OCI-LY7 (cell line): ENCODE measurements at regions not wholly inside any gene's neighbourhood (a gene's known extent, or its start where the extent isn't known, plus 50 kb on each side); places are given as distances from the start of the nearest gene placed in this dataset.

Experiments
- BruUV-seq: library from RNA; stranded (reverse); fragments of 400-500 nt; replicated peaks from 2 replicates; lab custom pipeline; 2021; lab: Mats Ljungman, UMichigan
- CTCF ChIA-PET: fragments of 300-600 bp; sonication (Branson Sonifier 250); formaldehyde crosslinking; loops from one replicate; lab custom pipeline; 2022; ENCODE audit warnings: antibody characterized with exemption; ENCODE audit not compliant: unreplicated experiment; lab: Charles Lee
- POLR2A ChIA-PET: fragments of 300-600 bp; sonication (Branson Sonifier 250); formaldehyde crosslinking; loops from one replicate; lab custom pipeline; 2022; ENCODE audit warnings: antibody characterized with exemption; lab: Charles Lee
- DNase-seq: peaks from one replicate; pipeline ENCODE4 v3.0.0-alpha.2; 2015; ENCODE audit warnings: low spot score
- H2AFZ ChIP-seq: fragments of 200-600 bp; sonication (generic), shearing (Covaris generic); 2 replicates; pipeline ENCODE4 v1.6.1; 2014; ENCODE audit warnings: mild to moderate bottlenecking, antibody characterized with exemption, low read length, moderate library complexity
- H3K27ac ChIP-seq: fragments of 200-600 bp; sonication (generic); 2 replicates; pipeline ENCODE4 v1.5.1; 2014; ENCODE audit warnings: mixed run types, low read depth, mild to moderate bottlenecking, moderate library complexity, low read length, inconsistent platforms; ENCODE audit not compliant: poor library complexity, severe bottlenecking
- H3K36me3 ChIP-seq: fragments of 200-600 bp; sonication (generic); 2 replicates; pipeline ENCODE4 v1.6.1; 2014; ENCODE audit warnings: mild to moderate bottlenecking, antibody characterized with exemption, low read length, moderate library complexity, mixed read lengths; ENCODE audit not compliant: insufficient read depth
- H3K4me1 ChIP-seq: fragments of 200-600 bp; sonication (generic); 2 replicates; pipeline ENCODE4 v1.5.1; 2014; ENCODE audit warnings: mild to moderate bottlenecking, low read length; ENCODE audit not compliant: insufficient read depth, poor library complexity, severe bottlenecking
- H3K4me2 ChIP-seq: fragments of 200-600 bp; sonication (generic); 2 replicates; pipeline ENCODE4 v1.6.1; 2014; ENCODE audit warnings: mild to moderate bottlenecking, low read length
- H3K4me3 ChIP-seq: fragments of 200-600 bp; sonication (generic); 2 replicates; pipeline ENCODE4 v1.5.1; 2014; ENCODE audit warnings: mild to moderate bottlenecking, low read depth, low read length; ENCODE audit not compliant: poor library complexity, severe bottlenecking
- H3K79me2 ChIP-seq: fragments of 200-600 bp; sonication (generic); 2 replicates; pipeline ENCODE4 v1.6.1; 2016; ENCODE audit warnings: low read depth, mild to moderate bottlenecking, low read length, moderate library complexity, mixed read lengths; ENCODE audit not compliant: insufficient read depth
- H3K9me2 ChIP-seq: fragments of 200-600 bp; sonication (generic); 2 replicates; pipeline ENCODE4 v1.6.1; 2016; ENCODE audit warnings: mild to moderate bottlenecking, low read length, mixed read lengths; ENCODE audit not compliant: insufficient read depth
- H3K9me3 ChIP-seq: fragments of 200-600 bp; sonication (generic); 2 replicates; pipeline ENCODE4 v1.6.1; 2014; ENCODE audit warnings: mild to moderate bottlenecking, mixed run types, low read length, mixed read lengths
- H4K20me1 ChIP-seq: fragments of 200-600 bp; sonication (generic); 2 replicates; pipeline ENCODE4 v1.6.1; 2014; ENCODE audit warnings: mild to moderate bottlenecking, antibody characterized with exemption, low read length, moderate library complexity, mixed read lengths; ENCODE audit not compliant: insufficient read depth
- EZH2phosphoT487 ChIP-seq: fragments of 200-600 bp; sonication (generic); IDR thresholded peaks from 2 replicates; pipeline ENCODE4 v1.6.1; 2018; ENCODE audit warnings: low read depth, borderline replicate concordance, mild to moderate bottlenecking, mixed run types, antibody characterized with exemption, low read length, moderate library complexity, mixed read lengths
- intact Hi-C: fragments of 100-400 bp; cut with micrococcal nuclease; formaldehyde crosslinking; loops from one replicate; pipeline ENCODE4 v1.10.0; 2022; ENCODE audit not compliant: unreplicated experiment
- TF ChIP-seq, protein P1 (sequence below): fragments of 200-600 bp; sonication (generic); conservative IDR thresholded peaks from 2 replicates; pipeline ENCODE4 v1.5.1; 2014; ENCODE audit warnings: mild to moderate bottlenecking, antibody characterized with exemption, low read length, moderate library complexity, mixed read lengths

DNA sequence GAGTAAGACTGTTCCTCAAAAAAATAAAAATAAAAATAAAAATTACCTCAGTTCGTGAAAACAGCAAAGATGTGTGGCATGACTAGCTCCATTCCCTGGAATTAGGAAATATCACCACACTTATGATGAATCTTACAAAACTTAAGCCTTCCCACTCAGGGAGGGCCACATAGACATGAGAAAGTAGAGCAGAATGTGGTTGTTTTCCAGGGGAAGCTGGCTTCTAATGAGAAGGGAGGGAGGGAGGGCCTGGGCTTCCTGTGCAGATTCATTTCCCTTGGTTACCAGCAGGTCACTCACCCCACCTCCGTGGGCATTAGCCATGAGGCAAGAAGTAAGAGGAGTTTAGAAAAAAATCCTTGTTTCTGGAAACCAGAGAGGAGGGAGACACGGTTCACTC lies 95.9 kb upstream of the RMDN2 start:
- Histone ChIP-seq H3K9me2 (no peaks in the 10 kb centered on the region), H3K36me3 (no peaks in the 10 kb centered on the region), H3K4me2 (no peak overlapping the region), H3K27ac (no peak overlapping the region), H3K79me2 (no peaks in the 10 kb centered on the region), H3K9me3 (no peaks in the 10 kb centered on the region), H3K4me1 (no peaks in the 10 kb centered on the region), H2AFZ (no peak overlapping the region), H4K20me1 (no peaks in the 10 kb centered on the region), H3K4me3 (no peak overlapping the region)
- BruUV-seq = no TSS peak
- POLR2A ChIA-PET = interaction anchor here (0.6 to 1.1 kb wide), 3 partner anchors 400 to 552 kb away, joined by 3 to 5 read pairs (median 4); no protein-coding TSS in a partner anchor
- CTCF ChIA-PET = interaction anchor here (0.6 kb wide), 1 partner anchor 393 kb away, joined by 4 read pairs; no protein-coding TSS in a partner anchor
- TF ChIP-seq, protein P1, sequence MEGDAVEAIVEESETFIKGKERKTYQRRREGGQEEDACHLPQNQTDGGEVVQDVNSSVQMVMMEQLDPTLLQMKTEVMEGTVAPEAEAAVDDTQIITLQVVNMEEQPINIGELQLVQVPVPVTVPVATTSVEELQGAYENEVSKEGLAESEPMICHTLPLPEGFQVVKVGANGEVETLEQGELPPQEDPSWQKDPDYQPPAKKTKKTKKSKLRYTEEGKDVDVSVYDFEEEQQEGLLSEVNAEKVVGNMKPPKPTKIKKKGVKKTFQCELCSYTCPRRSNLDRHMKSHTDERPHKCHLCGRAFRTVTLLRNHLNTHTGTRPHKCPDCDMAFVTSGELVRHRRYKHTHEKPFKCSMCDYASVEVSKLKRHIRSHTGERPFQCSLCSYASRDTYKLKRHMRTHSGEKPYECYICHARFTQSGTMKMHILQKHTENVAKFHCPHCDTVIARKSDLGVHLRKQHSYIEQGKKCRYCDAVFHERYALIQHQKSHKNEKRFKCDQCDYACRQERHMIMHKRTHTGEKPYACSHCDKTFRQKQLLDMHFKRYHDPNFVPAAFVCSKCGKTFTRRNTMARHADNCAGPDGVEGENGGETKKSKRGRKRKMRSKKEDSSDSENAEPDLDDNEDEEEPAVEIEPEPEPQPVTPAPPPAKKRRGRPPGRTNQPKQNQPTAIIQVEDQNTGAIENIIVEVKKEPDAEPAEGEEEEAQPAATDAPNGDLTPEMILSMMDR = no peak
- TF ChIP-seq EZH2phosphoT487 = no peak
- intact Hi-C loops = no loop called here
- DNase-seq = no peak

DNA sequence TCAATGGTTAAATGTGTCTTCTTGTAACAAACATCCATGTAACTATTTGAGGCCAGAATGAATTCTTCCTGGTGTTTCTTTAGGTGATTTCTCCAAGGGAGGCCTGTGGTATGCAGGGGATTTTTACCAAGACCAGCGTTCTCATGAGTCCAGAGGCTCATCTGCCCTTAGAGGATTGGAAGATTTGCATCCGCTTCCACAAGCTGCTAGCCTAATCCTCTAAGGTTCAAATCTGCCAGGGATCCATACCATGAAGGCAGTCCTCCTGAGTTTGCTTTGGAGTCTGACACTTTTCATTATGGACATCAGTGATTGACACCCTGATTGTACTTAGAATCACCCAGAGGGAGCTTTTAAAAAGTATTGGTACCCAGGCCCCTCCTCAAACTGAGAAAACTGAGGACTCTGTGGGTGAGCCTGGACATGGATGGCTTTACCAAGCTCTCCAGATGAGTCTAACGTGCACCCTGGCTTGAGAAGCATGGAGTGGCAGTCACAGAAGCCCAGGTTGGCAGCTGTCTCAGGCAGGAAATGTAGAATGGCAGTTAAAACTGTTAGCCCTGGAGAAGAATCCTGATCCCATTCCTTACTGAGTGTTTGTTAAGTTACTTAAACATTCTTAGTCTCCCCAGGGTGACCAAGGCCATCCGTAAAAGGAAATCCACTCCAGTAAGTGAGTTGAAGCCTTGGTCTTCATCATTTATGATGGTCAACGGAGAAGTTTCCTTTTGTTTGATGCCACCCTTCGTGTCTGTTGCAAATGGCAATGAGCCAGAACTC lies 95.3 kb upstream of the RMDN2 start:
- CTCF ChIA-PET = no interaction called here
- Histone ChIP-seq H4K20me1 (no peaks in the 10 kb centered on the region), H3K4me1 (no peaks in the 10 kb centered on the region), H3K9me2 (no peaks in the 10 kb centered on the region), H3K36me3 (no peaks in the 10 kb centered on the region), H3K79me2 (no peaks in the 10 kb centered on the region), H2AFZ (no peak overlapping the region), H3K4me2 (no peak overlapping the region), H3K9me3 (no peaks in the 10 kb centered on the region), H3K27ac (no peak overlapping the region), H3K4me3 (no peak overlapping the region)
- intact Hi-C loops = no loop called here
- POLR2A ChIA-PET = interaction anchor here (0.6 kb wide), 1 partner anchor 744 kb away, joined by 3 read pairs; no protein-coding TSS in a partner anchor
- BruUV-seq = no TSS peak
- TF ChIP-seq, protein P1 = no peak
- no peak for TF ChIP-seq EZH2phosphoT487
- DNase-seq = no peak

DNA sequence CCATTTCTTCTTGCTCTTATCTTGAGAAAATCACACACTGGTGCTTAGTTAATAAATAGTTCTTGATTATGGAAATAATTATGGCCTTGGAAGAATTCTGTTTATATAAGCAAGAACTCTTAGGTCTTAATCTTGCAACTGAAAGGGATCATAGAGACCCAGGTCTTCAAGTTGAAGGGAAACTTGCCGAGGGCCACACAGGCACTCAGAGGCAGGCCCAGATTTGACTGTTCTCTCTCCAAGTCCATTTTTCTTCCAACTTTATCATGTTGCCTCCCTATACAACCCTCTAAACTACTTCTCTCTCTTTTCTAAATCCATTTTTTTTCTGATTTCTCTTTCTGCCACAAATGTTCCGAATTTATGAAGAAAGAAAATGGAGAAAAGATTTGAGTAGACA lies 94.5 kb upstream of the RMDN2 start:
- Histone ChIP-seq H3K4me1 (no peaks in the 10 kb centered on the region), H3K4me2 (no peak overlapping the region), H3K79me2 (no peaks in the 10 kb centered on the region), H3K36me3 (no peaks in the 10 kb centered on the region), H3K4me3 (no peak overlapping the region), H3K9me3 (no peaks in the 10 kb centered on the region), H4K20me1 (no peaks in the 10 kb centered on the region), H3K27ac (no peak overlapping the region), H2AFZ (no peak overlapping the region), H3K9me2 (no peaks in the 10 kb centered on the region)
- POLR2A ChIA-PET = no interaction called here
- TF ChIP-seq, protein P1 = no peak
- TF ChIP-seq EZH2phosphoT487 = no peak
- DNase-seq = no peak
- BruUV-seq = no TSS peak
- CTCF ChIA-PET = no interaction called here
- intact Hi-C loops = no loop called here
